ENCODE measurements at regions not wholly inside any gene's neighbourhood (a gene's known extent, or its start where the extent isn't known, plus 50 kb on each side); places are given as distances from the start of the nearest gene placed in this dataset.

DNA sequence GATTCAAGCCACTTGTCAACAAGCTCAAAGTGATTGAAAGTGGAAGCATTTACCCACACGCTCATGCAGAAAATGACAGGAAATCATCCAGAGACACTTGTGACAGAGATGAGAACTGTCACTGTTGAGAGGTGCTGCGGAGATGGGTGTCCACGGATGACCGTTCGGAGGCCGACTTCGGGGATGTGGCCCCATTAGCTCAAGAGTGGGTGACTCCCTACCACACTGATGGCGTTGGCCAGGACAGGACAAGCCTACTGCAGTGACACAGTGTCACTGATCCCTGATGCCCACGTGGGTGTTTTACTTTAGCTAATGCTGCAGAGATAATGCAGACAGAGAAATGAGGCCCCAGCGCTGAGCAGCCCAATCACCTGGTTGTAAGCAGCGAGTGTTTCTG is 81.5 kb upstream of the YWHAQ start:
- no peak for TF ChIP-seq CTCF (IDR thresholded peaks at IDR 0.05)
- no peak for TF ChIP-seq POLR2A (IDR thresholded peaks at IDR 0.05)

Data from right lobe of liver (tissue), 4 donors.